ENCODE measurements at regions not wholly inside any gene's neighbourhood (a gene's known extent, or its start where the extent isn't known, plus 50 kb on each side); places are given as distances from the start of the nearest gene placed in this dataset.
"Not testable (repeated sequence)": the region's sequence is repeated elsewhere in the genome, so short reads cannot be mapped to it uniquely, and the experiment has no call there.

- DNase-seq = no peak
Measured at GRCh38 chr14:46147452-46147851, 504.1 kb downstream of the RPL10L start.

- no peak for DNase-seq
Measured at GRCh38 chr14:46147024-46147423, 504.6 kb downstream of the RPL10L start.

- no peak for DNase-seq
Measured at GRCh38 chr14:46140445-46140844, 511.1 kb downstream of the RPL10L start.

GRCh38 chr14:46139649-46140048 lies 511.9 kb downstream of the RPL10L start:
- no peak for DNase-seq

GRCh38 chr14:46137786-46138185 lies 513.8 kb downstream of the RPL10L start:
- no peak for DNase-seq

GRCh38 chr14:46136456-46136855 lies 515.1 kb downstream of the RPL10L start:
- no peak for DNase-seq

- DNase-seq = no peak
Measured at GRCh38 chr14:46108228-46108627, 543.4 kb downstream of the RPL10L start.

GRCh38 chr14:46100901-46101300 lies 550.7 kb downstream of the RPL10L start:
- DNase-seq = not testable (repeated sequence)

GRCh38 chr14:46091819-46092218 lies 559.8 kb downstream of the RPL10L start:
- no peak for DNase-seq

- DNase-seq = no peak
Measured at GRCh38 chr14:46087604-46088003, 564.0 kb downstream of the RPL10L start.

GRCh38 chr14:46074061-46074460 lies 577.5 kb downstream of the RPL10L start:
- DNase-seq = no peak

GRCh38 chr14:46063872-46064271 lies 587.7 kb downstream of the RPL10L start:
- no peak for DNase-seq

GRCh38 chr14:46058964-46059563 lies 592.5 kb downstream of the RPL10L start:
- DNase-seq = no peak

- DNase-seq = no peak
Measured at GRCh38 chr14:46057799-46058198, 593.8 kb downstream of the RPL10L start.

- DNase-seq = no peak
Measured at GRCh38 chr14:46054526-46054925, 597.1 kb downstream of the RPL10L start.

GRCh38 chr14:46053221-46053620 lies 598.4 kb downstream of the RPL10L start:
- DNase-seq = no peak

GRCh38 chr14:46051796-46052195 lies 599.8 kb downstream of the RPL10L start:
- no peak for DNase-seq

GRCh38 chr14:46048127-46048526 lies 603.5 kb downstream of the RPL10L start:
- no peak for DNase-seq

GRCh38 chr14:46036099-46036498 lies 615.5 kb downstream of the RPL10L start:
- no peak for DNase-seq

GRCh38 chr14:46034305-46034704 lies 617.3 kb downstream of the RPL10L start:
- no peak for DNase-seq

GRCh38 chr14:46018846-46019420 lies 632.6 kb downstream of the RPL10L start:
- DNase-seq = no peak

- DNase-seq = no peak
Measured at GRCh38 chr14:46008348-46008747, 643.2 kb downstream of the RPL10L start.

- DNase-seq = no peak
Measured at GRCh38 chr14:45998554-45998953, 653.0 kb downstream of the RPL10L start.

GRCh38 chr14:45990252-45990651 lies 661.3 kb downstream of the RPL10L start:
- DNase-seq = no peak

GRCh38 chr14:45976001-45976400 lies 675.6 kb downstream of the RPL10L start:
- DNase-seq = no peak

All from SHP77 treated with DMSO at 0.1 percent for 48 hours (cell line).